GM04504 (cell line): ENCODE measurements at regions not wholly inside any gene's neighbourhood (a gene's known extent, or its start where the extent isn't known, plus 50 kb on each side); places are given as distances from the start of the nearest gene placed in this dataset.

Experiments
- DNase-seq: peaks from one replicate; pipeline ENCODE4 v3.0.0-alpha.2; 2012; ENCODE audit warnings: low read depth

GRCh38 chr12:114981036-114981435 is 297.1 kb upstream of the TBX3 start:
- DNase-seq = no peak

- DNase-seq = no peak
Observed at GRCh38 chr12:114976959-114977358, 293.0 kb upstream of the TBX3 start.

DNA sequence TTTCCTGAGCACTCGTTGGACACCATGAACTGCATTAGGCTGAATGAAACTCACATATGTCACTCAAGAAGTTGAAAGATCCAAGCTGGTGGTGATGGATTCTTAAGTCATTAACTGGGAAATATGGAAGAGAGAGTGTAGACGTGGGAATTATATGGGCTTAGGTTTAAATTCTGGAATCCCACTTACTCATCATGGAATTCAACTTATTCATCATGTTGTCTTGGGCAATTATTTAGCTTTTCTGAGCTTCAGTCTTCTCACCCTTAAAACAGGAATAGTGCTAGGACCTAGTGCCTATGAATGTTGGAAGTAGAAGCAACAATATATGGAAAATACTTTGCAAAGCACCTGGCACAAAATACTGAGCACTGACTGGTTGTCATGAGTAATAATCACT is 292.4 kb upstream of the TBX3 start:
- DNase-seq = no peak

- no peak for DNase-seq
Observed at GRCh38 chr12:114975640-114976310, 291.8 kb upstream of the TBX3 start.

DNA sequence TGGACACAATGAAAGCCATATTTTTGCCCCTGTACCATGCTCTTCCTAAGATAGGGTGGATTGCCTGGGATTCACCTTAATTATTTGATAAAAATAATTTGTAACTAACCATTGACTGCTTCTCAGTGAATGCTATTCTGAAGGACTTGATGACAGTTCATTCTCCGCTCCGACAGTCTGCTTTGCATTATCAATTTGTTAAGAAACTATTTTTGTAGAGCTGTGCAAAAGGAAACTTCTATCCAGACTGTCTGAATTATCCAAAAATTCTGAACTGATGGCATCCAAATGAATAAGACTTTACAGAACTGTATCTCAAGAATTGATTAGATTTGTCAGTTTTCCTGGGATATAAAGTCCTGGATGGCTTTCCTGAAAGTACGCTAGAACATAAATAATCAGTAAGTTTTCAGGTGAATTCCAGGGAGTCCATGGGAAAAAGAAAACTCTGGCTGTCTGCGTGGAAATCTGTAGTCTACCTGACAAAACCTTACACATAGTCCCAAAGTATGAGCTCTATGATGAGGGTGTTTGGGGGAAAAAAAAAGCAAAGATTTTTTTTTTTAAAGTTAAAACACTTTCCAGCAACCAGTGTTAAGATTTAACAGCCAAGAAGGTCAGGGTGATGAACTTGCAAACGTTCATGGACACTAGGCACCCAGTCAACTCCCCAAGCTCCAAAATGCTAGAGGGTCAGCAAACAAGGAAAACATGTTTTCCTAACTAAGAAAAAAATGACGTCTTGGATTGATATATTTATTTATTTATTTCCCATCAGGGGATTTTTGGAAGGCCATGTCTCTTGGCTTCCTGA is 291.1 kb upstream of the TBX3 start:
- no peak for DNase-seq

DNA sequence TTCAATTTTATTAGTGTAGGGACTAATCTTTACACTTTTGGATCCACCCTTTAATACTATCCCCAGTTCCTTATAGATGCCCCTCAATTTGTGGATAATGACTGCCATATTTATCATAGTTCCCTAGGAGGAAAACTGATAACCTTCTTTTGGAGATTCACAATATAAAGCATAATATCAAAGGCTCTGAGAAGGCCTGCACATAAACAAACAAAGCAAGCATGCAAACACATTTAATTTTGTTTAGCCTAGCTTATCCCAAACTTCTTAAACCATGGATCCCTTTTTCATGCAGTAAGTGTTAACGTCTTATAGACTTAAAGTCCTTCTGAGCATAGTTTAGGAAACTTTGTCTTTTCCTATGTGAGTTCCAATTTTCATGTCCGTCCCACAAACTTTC is 290.4 kb upstream of the TBX3 start:
- DNase-seq = no peak

DNA sequence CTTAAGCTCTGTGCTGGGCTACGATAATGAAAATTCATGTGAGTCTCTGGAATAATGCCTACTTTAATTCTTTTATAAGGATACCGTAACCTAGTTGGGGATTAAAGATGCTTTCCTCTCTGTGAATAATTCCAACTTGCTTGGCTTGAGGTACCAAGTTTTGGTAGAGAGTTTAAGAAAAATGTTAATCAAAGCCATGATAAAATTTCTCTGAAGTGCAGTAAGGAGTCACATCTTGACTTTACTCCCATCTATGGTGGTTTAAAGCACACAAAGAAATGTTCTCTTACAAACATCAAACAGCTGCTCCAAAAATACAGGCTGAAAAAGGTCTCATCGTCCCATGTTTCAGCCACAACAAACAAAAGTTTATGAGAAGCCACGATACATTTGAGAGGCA is 284.8 kb upstream of the TBX3 start:
- no peak for DNase-seq

GRCh38 chr12:114967151-114967550 is 283.2 kb upstream of the TBX3 start:
- no peak for DNase-seq

- no peak for DNase-seq
Observed at GRCh38 chr12:114964841-114965240, 280.9 kb upstream of the TBX3 start.

GRCh38 chr12:114963846-114964245 is 279.9 kb upstream of the TBX3 start:
- no peak for DNase-seq

- no peak for DNase-seq
Observed at GRCh38 chr12:114961491-114961890, 277.5 kb upstream of the TBX3 start.

GRCh38 chr12:114958538-114958937 is 274.6 kb upstream of the TBX3 start:
- no peak for DNase-seq

- DNase-seq = no peak
Observed at GRCh38 chr12:114957225-114957624, 273.2 kb upstream of the TBX3 start.

- no peak for DNase-seq
Observed at GRCh38 chr12:114955414-114956014, 271.5 kb upstream of the TBX3 start.

DNA sequence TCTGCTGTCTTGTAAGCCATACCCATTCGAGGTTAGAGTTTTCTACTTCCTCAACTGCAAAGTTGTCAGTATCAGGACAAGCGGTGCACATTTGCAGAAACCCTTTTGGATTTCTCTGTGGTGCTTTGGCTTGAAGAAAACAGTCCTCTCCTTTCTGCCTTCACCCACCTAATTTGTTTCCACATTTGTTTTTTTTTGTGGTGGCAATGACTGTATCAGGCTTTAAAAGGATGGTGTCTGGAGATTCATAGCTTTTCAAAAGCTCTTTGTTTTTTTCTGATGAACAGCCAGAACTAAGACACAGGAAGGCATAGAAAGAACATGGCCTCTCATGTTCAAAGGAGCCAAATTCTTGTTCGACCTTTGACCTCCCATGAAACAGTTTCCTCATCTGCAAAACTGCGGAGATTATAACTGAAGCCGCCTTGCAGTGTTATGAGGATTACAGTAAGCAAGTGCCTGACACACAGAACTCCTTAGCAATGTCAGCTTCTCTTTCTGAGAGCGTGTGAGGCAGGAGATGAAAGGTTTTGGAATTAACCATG is 270.6 kb upstream of the TBX3 start:
- DNase-seq = no peak

DNA sequence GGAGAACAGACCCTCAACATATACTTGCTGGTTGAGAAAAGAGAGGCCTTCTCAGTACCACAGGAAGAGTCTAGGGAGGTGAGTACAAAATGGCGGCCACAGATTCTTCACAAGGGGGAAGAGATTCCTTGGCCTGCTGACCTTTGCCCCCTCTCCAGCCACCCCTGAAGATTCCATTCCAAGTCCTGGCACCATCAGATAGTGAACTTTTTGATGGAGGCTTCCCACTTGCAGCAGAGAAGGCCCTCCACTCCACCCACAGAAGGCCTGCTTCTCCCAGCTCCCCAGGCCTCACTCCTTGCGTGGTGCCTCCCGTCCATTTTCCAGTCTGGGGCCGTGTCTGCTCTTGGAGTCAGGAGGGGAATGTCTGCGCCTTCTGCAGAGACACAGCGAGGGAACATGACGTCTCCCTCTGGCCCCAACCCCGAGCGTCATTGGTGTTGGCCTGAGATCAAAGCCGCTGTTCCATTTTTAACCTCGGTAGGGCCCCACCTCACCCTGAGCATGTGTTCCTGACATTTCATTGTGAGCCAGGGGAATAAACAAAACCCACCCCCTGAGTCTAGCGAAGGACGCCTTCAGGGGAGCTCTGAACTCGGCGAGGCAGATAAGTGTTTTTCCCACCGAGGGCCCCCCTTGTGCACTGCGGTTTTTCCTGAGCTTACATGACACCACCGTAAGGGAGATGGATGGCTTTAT is 268.7 kb upstream of the TBX3 start:
- no peak for DNase-seq

- DNase-seq = no peak
Observed at GRCh38 chr12:114949058-114949820, 265.3 kb upstream of the TBX3 start.

DNA sequence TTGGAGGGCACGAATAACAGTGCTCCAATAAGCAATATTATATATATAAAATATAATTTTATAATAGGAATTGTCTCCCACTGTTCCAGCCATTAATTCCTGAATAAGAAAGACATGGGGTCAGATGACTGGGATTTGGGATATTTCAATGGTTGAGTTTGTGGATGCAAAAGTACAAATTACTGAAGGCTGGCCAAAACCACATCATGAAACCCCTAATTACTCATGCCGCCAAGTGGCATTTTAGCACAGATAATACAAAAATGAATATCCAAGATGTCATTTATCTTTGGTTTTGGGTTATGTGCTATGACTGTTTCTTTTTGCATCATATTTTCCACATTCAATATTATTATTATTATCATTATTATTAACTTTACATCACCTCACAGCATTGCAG is 261.4 kb upstream of the TBX3 start:
- no peak for DNase-seq

DNA sequence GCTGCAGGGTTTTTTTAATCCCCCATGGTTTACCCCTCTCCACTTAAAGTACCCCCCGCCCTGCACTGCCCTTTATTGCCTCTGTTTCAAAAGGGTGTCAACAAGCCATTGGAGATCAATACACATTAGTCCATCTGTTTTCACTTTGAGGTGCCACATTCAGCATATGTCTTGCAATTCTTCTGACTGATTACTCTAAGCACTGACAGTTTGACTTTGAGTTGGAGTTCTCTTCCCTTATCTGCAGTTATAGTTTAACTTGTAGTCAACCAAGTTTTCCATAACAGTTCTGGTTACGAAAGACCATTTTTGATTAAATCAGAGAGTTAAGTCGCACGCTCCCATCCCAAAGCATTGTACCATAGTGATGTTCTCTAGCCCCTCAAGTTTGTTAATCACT is 260.8 kb upstream of the TBX3 start:
- no peak for DNase-seq

DNA sequence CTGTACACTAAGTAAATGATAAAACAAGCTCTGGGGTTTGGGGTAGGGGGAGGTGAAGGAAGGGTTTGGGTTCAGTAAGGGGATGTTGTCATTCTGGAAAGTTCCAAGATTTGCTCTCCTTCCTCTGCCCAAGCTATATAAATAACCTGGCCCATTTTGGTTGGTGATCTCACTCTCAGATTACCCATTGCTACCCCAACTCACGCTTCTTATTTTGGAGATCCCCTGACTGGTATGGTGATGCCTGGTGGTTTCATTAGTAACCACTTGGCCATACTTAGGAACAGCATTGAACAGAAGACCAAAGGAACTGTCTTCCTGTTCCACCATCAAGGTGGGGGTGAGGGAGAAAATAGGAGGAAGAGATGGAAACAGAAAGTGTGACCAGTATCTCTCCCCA is 259.6 kb upstream of the TBX3 start:
- no peak for DNase-seq

DNA sequence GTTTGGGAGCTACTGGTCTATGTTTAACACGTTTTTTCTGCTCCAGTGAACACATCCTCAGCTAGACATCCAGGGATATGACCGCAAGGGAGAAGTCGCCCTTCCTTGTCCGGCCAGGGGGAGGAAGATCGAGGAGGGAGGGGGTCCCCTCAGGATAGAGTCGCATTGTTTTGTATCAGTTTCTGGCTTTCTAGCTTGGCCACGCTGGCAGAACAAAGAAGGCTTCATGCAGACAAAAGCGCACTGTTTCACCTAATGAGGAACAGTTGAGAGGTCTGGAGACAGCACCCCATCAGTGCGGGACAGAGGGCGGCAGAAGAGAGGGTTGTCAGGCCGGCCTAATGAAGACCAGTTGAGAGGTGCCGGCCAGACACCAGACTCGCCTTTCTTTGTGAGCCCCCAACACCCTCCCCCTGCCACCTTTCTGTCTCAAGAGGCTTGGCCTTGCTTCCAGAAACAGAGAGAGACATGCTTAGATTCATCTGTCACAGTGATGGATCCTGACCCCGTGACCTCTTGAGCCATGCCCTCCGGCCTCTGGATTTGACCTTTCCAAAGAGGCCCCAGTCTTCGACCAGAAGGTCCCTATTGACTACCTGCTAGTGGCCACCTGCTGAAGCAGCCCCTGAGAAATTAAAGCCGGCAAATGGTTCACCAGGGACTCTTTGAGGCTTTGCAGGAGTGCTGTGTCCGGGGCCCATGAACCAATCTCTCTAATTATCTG is 254.7 kb upstream of the TBX3 start:
- DNase-seq = no peak
